ENCODE measurements at regions not wholly inside any gene's neighbourhood (a gene's known extent, or its start where the extent isn't known, plus 50 kb on each side); places are given as distances from the start of the nearest gene placed in this dataset.

DNA sequence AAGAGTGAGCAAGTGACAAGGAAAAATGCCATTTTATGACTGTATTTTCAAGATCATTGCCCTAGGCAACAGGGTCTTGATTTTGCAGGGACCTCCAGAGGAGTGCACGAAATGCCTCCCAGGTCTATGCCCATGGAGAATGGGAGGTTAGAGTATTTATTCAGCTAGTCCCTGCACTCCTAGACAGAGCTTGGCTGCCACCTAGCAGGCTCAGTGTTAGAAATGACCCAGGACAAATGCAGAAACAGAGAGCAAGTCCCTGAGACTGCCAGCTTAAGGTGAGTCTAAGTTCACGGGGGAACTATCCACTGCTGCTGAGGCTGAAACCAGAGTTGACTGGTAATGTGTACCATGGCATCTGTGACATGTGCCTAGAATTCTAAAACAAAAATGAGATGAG lies 506.4 kb downstream of the MED13L start (continued):
- TF ChIP-seq, protein P1, sequence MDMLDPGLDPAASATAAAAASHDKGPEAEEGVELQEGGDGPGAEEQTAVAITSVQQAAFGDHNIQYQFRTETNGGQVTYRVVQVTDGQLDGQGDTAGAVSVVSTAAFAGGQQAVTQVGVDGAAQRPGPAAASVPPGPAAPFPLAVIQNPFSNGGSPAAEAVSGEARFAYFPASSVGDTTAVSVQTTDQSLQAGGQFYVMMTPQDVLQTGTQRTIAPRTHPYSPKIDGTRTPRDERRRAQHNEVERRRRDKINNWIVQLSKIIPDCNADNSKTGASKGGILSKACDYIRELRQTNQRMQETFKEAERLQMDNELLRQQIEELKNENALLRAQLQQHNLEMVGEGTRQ (IDR thresholded peaks at IDR 0.05; ENCODE audit: low read length) = no peak
- no peak for TF ChIP-seq SP4 (IDR thresholded peaks at IDR 0.05; ENCODE audit: low read length)

Measured in H1 (cell line).